Activated CD4-positive, alpha-beta memory T cell treated with anti-CD3 and anti-CD28 coated beads, Interleukin-2, amount 10 ng/mL, durations not matched to agents 7 days and 5 days (primary cell): ENCODE measurements at regions not wholly inside any gene's neighbourhood (a gene's known extent, or its start where the extent isn't known, plus 50 kb on each side); places are given as distances from the start of the nearest gene placed in this dataset.

Experiments
- CTCF ChIA-PET: fragments of 350-600 bp; sonication (Branson Sonifier 250); formaldehyde crosslinking; loops from one replicate; lab custom pipeline; 2021; ENCODE audit warnings: antibody characterized with exemption, inconsistent platforms; lab: Charles Lee
- POLR2A ChIA-PET: fragments of 350-600 bp; sonication (Branson Sonifier 250); formaldehyde crosslinking; loops from one replicate; lab custom pipeline; 2021; ENCODE audit warnings: antibody characterized with exemption; lab: Charles Lee
- DNase-seq: peaks from one replicate; pipeline ENCODE4 v3.0.0-alpha.2; 2020
- H3K27ac Mint-ChIP-seq: one replicate; pipeline ENCODE4 v1.8.0; 2021; ENCODE audit warnings: mild to moderate bottlenecking, mixed read lengths
- H3K27me3 Mint-ChIP-seq: one replicate; pipeline ENCODE4 v1.8.0; 2021; ENCODE audit warnings: mixed read lengths
- H3K36me3 Mint-ChIP-seq: one replicate; pipeline ENCODE4 v1.8.0; 2021; ENCODE audit warnings: low read depth, mixed read lengths
- H3K4me1 Mint-ChIP-seq: one replicate; pipeline ENCODE4 v1.8.0; 2021; ENCODE audit warnings: mixed read lengths
- H3K4me3 Mint-ChIP-seq: one replicate; pipeline ENCODE4 v1.8.0; 2021; ENCODE audit warnings: mild to moderate bottlenecking, mixed read lengths
- H3K9me3 Mint-ChIP-seq: one replicate; pipeline ENCODE4 v1.8.0; 2021; ENCODE audit warnings: mixed read lengths

DNA sequence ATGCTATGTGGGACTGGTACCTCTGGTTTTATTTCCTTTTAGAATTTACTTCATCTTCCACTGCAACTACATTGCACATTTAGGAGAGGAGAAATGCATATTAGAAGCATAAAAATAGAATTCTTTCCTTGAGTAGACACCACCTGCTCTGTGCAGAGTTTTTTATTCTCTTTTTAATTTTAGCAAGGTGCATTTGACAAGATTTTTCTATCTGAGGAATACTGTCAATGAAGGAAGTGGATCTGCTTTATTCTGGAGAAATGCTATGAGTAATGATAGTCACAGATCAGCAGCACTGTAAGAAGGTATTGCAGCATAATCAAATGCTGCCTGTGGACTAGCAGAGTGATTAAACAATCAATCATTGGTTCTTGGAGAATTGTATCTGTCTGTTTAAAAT, 1038.3 kb downstream of the RAPGEF2 start:
- DNase-seq: no peak
- POLR2A ChIA-PET: no interaction called here
- CTCF ChIA-PET: no interaction called here

DNA sequence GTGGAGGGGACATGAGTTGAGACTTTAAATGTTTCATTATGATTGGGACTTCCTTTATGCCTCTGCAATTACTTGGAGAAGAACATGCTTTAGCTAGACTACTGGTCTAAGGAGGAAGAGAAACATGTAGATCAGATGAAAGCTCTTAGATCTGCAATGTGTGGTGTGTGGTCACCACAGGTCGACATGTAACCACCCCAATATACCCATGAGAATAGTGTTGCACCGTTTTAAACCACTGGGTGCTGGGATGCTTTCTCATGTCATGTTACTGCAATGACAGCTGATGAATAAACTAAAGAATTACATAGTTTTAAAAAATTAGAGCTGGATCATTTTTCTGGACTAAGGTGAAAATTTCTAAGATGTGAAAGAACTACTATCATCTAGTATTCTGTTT, 1039.7 kb downstream of the RAPGEF2 start:
- H3K27ac Mint-ChIP-seq: no peak overlapping the region
- ChIA-PET CTCF (no interaction called here), POLR2A (no interaction called here)
- H3K36me3 Mint-ChIP-seq: no peaks in the 10 kb centered on the region
- H3K27me3 Mint-ChIP-seq: no peaks in the 10 kb centered on the region
- peaks cover 4% of the 10 kb centered on the region for H3K9me3 Mint-ChIP-seq
- no peak for DNase-seq
- H3K4me1 Mint-ChIP-seq: no peaks in the 10 kb centered on the region
- no peak overlapping the region for H3K4me3 Mint-ChIP-seq

More for the DNA sequence above, 1038.3 kb downstream of the RAPGEF2 start:
- Mint-ChIP-seq H3K9me3 (peaks cover 4% of the 10 kb centered on the region), H3K4me3 (no peak overlapping the region), H3K27ac (no peak overlapping the region), H3K36me3 (no peaks in the 10 kb centered on the region), H3K4me1 (no peaks in the 10 kb centered on the region), H3K27me3 (no peaks in the 10 kb centered on the region)

DNA sequence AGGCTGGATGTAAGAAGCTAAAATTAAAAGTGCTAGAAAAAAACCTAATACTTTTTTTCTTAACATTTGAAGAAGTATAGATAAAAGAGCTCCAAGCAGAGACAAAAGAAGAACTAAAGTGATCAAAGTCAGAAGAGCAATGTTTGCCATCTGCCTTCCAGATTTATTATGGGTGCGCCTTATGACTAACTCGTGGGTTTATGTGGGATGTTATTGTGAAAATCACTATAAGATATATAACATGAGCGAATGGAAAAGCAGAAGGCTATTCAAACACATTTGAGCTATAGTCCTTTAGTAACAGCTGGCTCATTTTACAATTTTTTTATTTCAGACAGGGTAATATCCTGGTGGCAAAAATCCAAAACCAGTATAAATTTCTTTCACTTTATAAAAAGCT, 1040.7 kb downstream of the RAPGEF2 start:
- ChIA-PET POLR2A (no interaction called here), CTCF (no interaction called here)
- H3K9me3 Mint-ChIP-seq: peaks cover 4% of the 10 kb centered on the region
- H3K27ac Mint-ChIP-seq: no peak overlapping the region
- H3K36me3 Mint-ChIP-seq: no peaks in the 10 kb centered on the region
- no peaks in the 10 kb centered on the region for H3K4me1 Mint-ChIP-seq
- no peak overlapping the region for H3K4me3 Mint-ChIP-seq
- no peaks in the 10 kb centered on the region for H3K27me3 Mint-ChIP-seq
- DNase-seq: no peak

DNA sequence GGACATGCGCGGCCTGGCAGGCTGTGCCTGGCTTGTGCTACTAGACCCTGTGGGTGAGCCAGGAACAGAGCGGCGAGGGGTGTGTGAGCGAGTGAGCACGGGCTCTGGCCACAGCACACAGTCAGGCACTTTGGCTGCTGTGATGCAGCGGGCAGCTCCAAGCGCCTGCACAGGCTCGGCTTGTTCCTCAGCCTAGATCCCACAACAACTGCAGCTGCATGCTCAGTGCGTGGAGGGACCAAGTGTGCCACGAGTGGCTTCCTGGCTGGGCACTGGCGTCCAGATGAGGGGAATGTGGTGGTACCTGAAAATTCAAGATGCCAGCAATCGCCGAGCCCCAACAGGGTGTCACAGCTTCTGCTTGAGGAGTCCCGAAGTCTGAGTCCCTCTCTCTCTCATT, 1056.6 kb downstream of the RAPGEF2 start:
- POLR2A ChIA-PET: no interaction called here
- Mint-ChIP-seq H3K9me3 (peaks cover 6% of the 10 kb centered on the region), H3K27me3 (no peaks in the 10 kb centered on the region), H3K36me3 (no peaks in the 10 kb centered on the region), H3K4me3 (no peak overlapping the region), H3K27ac (no peak overlapping the region), H3K4me1 (no peaks in the 10 kb centered on the region)
- CTCF ChIA-PET: no interaction called here
- no peak for DNase-seq

DNA sequence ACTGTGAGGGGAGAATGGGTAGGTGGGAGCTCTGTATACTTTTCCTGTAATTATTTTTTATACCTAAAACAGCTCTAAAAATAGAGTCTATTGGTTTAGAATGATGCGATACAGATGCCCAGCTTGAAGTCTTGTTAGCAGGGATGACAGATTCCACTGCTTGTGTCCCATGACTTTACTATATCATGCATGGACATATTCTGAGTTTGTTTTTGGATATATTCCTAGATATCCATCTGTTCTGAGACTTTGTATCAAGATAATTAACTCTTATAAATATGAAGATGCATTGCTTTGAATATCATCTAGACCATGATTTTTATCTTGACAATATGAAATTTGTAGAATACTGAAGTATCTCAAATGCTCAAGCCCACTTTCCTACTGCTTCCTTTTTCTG, 1058.1 kb downstream of the RAPGEF2 start:
- Mint-ChIP-seq H3K9me3 (peaks cover 4% of the 10 kb centered on the region), H3K36me3 (no peaks in the 10 kb centered on the region), H3K27me3 (no peaks in the 10 kb centered on the region), H3K27ac (no peak overlapping the region), H3K4me1 (no peaks in the 10 kb centered on the region), H3K4me3 (no peak overlapping the region)
- DNase-seq: no peak
- ChIA-PET CTCF (no interaction called here), POLR2A (no interaction called here)

DNA sequence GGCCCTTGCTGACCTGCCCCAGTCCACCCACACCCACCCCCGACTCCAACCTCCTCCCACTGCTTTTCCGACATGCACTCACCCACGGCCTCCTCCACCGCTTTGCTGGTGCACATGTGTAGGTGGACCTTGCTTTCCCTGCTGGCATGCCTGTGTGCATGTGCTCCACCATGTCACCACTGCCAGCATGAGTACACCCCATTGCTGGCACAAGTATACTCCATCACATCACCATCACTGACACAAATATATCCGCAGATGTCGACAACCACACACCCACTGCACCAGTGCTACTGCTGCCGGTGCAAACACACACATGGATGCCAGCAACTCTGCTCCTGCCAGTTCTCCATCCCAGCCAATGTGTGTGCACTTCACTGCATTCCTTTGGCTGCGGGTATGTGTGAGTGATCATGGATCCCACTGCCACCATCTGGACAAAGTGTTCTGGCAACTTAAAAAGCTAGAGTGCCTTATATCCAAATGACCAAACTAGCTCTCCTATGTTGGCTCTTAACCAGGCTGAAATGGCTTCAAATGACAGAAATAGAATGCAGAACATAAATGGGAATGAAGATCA, 1072.3 kb downstream of the RAPGEF2 start:
- CTCF ChIA-PET: no interaction called here
- H3K27me3 Mint-ChIP-seq: no peaks in the 10 kb centered on the region
- H3K9me3 Mint-ChIP-seq: peaks cover 8% of the 10 kb centered on the region
- POLR2A ChIA-PET: no interaction called here
- no peaks in the 10 kb centered on the region for H3K4me1 Mint-ChIP-seq
- no peak overlapping the region for H3K4me3 Mint-ChIP-seq
- DNase-seq: no peak
- H3K36me3 Mint-ChIP-seq: no peaks in the 10 kb centered on the region
- no peak overlapping the region for H3K27ac Mint-ChIP-seq

DNA sequence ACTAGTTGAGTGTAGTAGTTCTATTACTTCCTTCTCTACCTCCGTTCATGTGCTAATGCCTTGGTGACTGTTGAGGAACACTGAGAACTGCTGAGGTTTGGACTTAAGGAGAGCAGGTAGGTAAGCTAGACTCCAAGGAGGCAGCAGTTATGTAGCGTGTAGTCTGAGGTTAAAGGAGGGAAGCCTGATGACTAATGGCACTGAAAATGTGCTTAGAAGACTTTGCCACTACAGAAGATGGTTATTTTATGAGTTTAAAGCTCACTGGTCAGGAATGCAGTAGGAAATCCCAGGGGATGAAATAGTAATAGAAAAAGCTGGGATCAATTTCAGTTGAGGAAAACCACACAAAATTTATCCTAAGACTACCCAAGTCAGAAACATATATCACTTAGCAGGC, 1077.3 kb downstream of the RAPGEF2 start:
- CTCF ChIA-PET: no interaction called here
- Mint-ChIP-seq H3K27ac (no peak overlapping the region), H3K36me3 (no peaks in the 10 kb centered on the region), H3K9me3 (peaks cover under 1% of the 10 kb centered on the region), H3K4me1 (no peaks in the 10 kb centered on the region), H3K27me3 (no peaks in the 10 kb centered on the region), H3K4me3 (no peak overlapping the region)
- POLR2A ChIA-PET: no interaction called here
- no peak for DNase-seq

DNA sequence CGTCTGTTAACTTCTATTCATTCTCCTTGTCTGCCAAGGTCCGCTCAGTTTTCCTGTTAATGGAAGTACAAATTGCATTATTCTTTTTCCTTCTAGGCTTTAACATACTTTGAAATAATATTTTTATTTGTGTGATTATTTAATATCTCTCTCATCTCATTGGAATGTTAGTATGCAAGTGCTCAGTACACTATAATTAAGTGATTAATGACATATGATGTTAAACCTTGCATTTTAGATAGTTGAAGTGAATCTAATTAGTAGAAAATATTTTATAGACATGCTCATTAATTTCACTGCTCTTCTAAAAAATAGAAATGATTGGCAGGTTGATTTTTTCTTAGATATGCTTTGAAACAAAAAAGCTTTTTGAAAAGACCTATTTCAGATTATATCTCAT, 1079.8 kb downstream of the RAPGEF2 start:
- Mint-ChIP-seq H3K36me3 (no peaks in the 10 kb centered on the region), H3K27ac (no peak overlapping the region), H3K9me3 (peaks cover 2% of the 10 kb centered on the region), H3K4me1 (no peaks in the 10 kb centered on the region), H3K4me3 (no peak overlapping the region), H3K27me3 (no peaks in the 10 kb centered on the region)
- ChIA-PET CTCF (no interaction called here), POLR2A (no interaction called here)
- no peak for DNase-seq

DNA sequence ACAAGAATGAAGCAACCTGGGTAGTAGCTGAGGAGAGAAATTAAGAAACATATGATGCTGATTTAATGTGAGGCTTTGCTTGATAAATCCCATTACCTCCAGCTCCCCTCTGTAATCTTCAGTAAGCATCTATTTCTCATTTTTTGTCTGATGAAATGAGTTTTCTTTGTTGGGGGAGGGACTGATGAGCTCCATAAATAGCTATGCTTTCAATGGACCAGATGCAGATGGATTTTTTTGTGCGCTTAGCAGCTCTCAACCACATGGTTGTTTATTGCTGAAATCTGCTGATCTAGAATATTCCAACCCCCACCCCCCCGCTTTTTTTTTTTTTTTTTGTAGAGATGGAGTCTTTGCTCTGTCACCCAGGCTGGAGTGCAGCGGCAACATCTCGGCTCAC, 1082.0 kb downstream of the RAPGEF2 start:
- Mint-ChIP-seq H3K4me1 (no peaks in the 10 kb centered on the region), H3K36me3 (no peaks in the 10 kb centered on the region), H3K27me3 (no peaks in the 10 kb centered on the region), H3K27ac (no peak overlapping the region), H3K9me3 (peaks cover 2% of the 10 kb centered on the region), H3K4me3 (no peak overlapping the region)
- no peak for DNase-seq
- ChIA-PET CTCF (no interaction called here), POLR2A (no interaction called here)

DNA sequence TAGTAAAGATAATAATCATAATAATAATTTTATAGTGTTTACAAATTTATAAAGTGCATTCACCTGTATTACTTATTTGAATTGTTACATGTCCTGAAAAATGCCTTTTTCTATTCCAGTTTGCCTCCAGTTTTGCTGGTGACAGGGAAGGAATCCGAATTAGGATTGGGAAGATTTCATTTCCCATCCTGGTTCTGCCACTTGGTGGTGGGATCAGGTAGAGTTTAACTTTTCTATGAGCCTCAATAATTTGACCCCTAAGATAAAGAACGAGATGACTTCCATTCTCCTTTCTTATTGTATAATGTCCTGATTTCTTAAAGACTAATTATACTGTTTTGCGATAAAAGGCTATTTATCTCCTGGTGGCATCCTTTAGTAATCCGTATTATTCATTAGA, 1090.9 kb downstream of the RAPGEF2 start:
- no peak overlapping the region for H3K27ac Mint-ChIP-seq
- no peaks in the 10 kb centered on the region for H3K4me1 Mint-ChIP-seq
- H3K9me3 Mint-ChIP-seq: no peaks in the 10 kb centered on the region
- H3K36me3 Mint-ChIP-seq: no peaks in the 10 kb centered on the region
- H3K27me3 Mint-ChIP-seq: no peaks in the 10 kb centered on the region
- ChIA-PET POLR2A (no interaction called here), CTCF (no interaction called here)
- DNase-seq: no peak
- no peak overlapping the region for H3K4me3 Mint-ChIP-seq

DNA sequence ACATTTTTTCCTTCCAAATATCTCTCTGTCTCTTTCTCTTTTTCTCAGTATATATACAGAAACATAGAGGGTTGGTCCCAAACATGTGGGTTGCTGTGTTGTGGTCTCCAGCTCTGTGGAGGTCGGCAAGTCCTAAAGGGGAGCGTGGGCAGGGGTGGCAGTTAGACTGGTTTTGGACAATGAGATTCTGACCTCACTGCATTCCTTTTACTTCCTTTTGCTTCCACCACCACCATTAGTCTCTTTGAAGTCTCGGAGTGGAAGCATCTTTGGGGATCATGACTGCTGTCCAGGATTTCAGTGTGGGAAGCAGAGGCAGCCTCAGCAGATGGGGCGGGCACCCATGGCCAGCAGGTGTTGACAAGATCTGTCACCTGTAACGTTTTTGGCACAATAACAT, 1091.8 kb downstream of the RAPGEF2 start:
- no peak overlapping the region for H3K4me3 Mint-ChIP-seq
- no peaks in the 10 kb centered on the region for H3K27me3 Mint-ChIP-seq
- peaks cover 5% of the 10 kb centered on the region for H3K9me3 Mint-ChIP-seq
- H3K36me3 Mint-ChIP-seq: no peaks in the 10 kb centered on the region
- DNase-seq: no peak
- no peaks in the 10 kb centered on the region for H3K4me1 Mint-ChIP-seq
- H3K27ac Mint-ChIP-seq: no peak overlapping the region
- CTCF ChIA-PET: no interaction called here
- POLR2A ChIA-PET: no interaction called here

DNA sequence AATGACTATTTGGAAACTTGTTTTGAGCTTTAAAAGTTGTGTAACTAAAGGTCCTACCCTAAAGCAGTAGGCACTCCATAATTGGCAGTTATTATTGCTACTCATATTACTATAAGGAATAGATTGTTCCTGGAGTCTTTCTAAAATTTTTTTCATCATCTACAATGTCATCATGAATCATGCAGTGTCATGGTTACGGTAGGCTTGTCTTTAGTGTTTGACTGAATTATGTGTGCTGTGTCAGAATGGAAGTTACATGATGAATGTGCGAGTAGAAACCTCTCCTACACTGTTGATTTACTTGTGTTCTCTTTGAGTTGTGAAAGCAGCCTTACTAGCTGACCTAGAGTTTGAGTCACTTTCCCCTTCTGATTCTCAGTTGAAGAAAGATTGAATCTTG, 1099.9 kb downstream of the RAPGEF2 start:
- ChIA-PET CTCF (no interaction called here), POLR2A (no interaction called here)
- Mint-ChIP-seq H3K36me3 (no peaks in the 10 kb centered on the region), H3K27me3 (no peaks in the 10 kb centered on the region), H3K4me1 (no peaks in the 10 kb centered on the region), H3K4me3 (no peak overlapping the region), H3K27ac (no peak overlapping the region), H3K9me3 (peaks cover 7% of the 10 kb centered on the region)
- DNase-seq: no peak

DNA sequence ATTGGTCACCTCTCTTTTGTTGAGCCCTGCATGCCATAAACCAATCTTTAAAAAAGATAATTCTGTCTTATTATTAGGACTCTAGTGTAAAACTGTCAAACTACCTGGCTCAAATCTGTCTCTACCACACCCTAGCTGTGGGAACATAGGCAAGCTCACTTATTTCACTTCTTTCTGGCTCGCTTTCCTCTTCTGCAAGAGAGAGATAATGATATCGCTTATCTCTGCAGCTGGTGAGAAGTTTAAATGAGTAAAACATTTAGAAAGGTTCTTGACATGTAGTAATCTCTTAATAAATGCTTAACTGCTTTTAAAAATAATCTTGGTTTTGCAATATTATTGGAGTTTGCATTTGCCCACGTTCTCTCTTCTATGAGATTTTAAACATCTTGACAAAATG, 1109.2 kb downstream of the RAPGEF2 start:
- Mint-ChIP-seq H3K36me3 (no peaks in the 10 kb centered on the region), H3K4me3 (no peak overlapping the region), H3K27me3 (no peaks in the 10 kb centered on the region), H3K27ac (no peak overlapping the region), H3K4me1 (no peaks in the 10 kb centered on the region), H3K9me3 (no peaks in the 10 kb centered on the region)
- CTCF ChIA-PET: no interaction called here
- POLR2A ChIA-PET: no interaction called here
- no peak for DNase-seq

DNA sequence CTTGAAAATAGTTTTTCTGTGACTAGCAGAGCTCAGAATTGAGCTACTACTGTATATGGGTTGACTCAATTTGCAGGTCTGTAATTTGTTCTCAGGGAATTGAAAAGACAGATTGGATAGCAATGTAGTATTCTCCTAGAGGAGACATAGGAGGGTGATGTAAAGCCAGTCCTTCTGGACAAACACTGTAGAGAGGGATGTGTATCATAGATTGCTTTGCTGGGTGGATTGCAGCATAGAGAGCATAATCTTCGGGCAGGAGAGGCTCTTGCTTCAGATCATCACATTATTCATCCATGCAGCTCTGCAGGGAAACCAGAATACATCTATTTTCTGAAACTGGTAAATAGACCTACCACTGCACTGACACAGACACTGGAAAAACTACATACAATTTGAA, 1110.5 kb downstream of the RAPGEF2 start:
- ChIA-PET POLR2A (no interaction called here), CTCF (no interaction called here)
- Mint-ChIP-seq H3K4me3 (no peak overlapping the region), H3K9me3 (peaks cover 2% of the 10 kb centered on the region), H3K27ac (no peak overlapping the region), H3K36me3 (no peaks in the 10 kb centered on the region), H3K27me3 (no peaks in the 10 kb centered on the region), H3K4me1 (no peaks in the 10 kb centered on the region)
- DNase-seq: no peak
